Suprapubic skin (tissue), 4 donors: ENCODE measurements at regions not wholly inside any gene's neighbourhood (a gene's known extent, or its start where the extent isn't known, plus 50 kb on each side); places are given as distances from the start of the nearest gene placed in this dataset.

ENCODE experiments used
- DNase-seq, 2 donors: peaks; one replicate each; pipeline ENCODE4 v3.0.0-alpha.2; 2019; ENCODE audit warnings: low spot score in 2 of 2
- H3K27ac ChIP-seq: fragments of 200-600 bp; sonication (generic); one replicate; pipeline ENCODE4 v1.5.1; 2019
- H3K27me3 ChIP-seq: fragments of 200-600 bp; sonication (generic); one replicate; pipeline ENCODE4 v1.5.1; 2019
- H3K36me3 ChIP-seq: fragments of 200-600 bp; sonication (generic); one replicate; pipeline ENCODE4 v1.5.1; 2019
- H3K4me1 ChIP-seq: fragments of 200-600 bp; sonication (generic); one replicate; pipeline ENCODE4 v1.5.1; 2019
- H3K4me3 ChIP-seq: fragments of 200-600 bp; sonication (generic); one replicate; pipeline ENCODE4 v1.5.1; 2019; ENCODE audit warnings: mild to moderate bottlenecking
- H3K9me3 ChIP-seq: fragments of 200-600 bp; sonication (generic); one replicate; pipeline ENCODE4 v1.5.1; 2019
- EP300 ChIP-seq: sonication (generic); formaldehyde crosslinking; IDR thresholded peaks from one replicate; pipeline ENCODE4 v1.6.1; 2017; ENCODE audit warnings: antibody characterized with exemption
- POLR2A ChIP-seq, 2 donors: fragments of 450-650 bp; IDR thresholded peaks; one replicate each; pipeline ENCODE4 v1.6.1; 2017; ENCODE audit warnings: antibody characterized with exemption in 2 of 2, mild to moderate bottlenecking in 2 of 2, moderate library complexity in 2 of 2
- POLR2AphosphoS5 ChIP-seq, 3 donors: sonication (generic); formaldehyde crosslinking; IDR thresholded peaks; one replicate each; pipeline ENCODE4 v1.6.1; 2017; ENCODE audit warnings: antibody characterized with exemption in 3 of 3
- WGBS: methylation state at CpG from one replicate; pipeline ENCODE4 v1.1.5; 2018; 5-methylcytosine and 5-hydroxymethylcytosine counted together
- TF ChIP-seq, protein P1 (sequence below), 2 donors: fragments of 200-600 bp in 1 of 2; fragments of 450-650 bp in 1 of 2; sonication (generic) in 1 of 2; IDR thresholded peaks; one replicate each; pipeline ENCODE4 v1.5.1; 2016 to 2019; ENCODE audit warnings: antibody characterized with exemption in 2 of 2, mild to moderate bottlenecking in 1 of 2, moderate library complexity in 1 of 2

- H3K36me3 ChIP-seq, result no peaks in the 10 kb centered on the region
- H3K4me1 ChIP-seq, result peaks cover 3% of the 10 kb centered on the region
- no peak overlapping the region for H3K4me3 ChIP-seq
- no peak for DNase-seq
- no peak for TF ChIP-seq POLR2AphosphoS5 (IDR thresholded peaks at IDR 0.05)
- TF ChIP-seq, protein P1, sequence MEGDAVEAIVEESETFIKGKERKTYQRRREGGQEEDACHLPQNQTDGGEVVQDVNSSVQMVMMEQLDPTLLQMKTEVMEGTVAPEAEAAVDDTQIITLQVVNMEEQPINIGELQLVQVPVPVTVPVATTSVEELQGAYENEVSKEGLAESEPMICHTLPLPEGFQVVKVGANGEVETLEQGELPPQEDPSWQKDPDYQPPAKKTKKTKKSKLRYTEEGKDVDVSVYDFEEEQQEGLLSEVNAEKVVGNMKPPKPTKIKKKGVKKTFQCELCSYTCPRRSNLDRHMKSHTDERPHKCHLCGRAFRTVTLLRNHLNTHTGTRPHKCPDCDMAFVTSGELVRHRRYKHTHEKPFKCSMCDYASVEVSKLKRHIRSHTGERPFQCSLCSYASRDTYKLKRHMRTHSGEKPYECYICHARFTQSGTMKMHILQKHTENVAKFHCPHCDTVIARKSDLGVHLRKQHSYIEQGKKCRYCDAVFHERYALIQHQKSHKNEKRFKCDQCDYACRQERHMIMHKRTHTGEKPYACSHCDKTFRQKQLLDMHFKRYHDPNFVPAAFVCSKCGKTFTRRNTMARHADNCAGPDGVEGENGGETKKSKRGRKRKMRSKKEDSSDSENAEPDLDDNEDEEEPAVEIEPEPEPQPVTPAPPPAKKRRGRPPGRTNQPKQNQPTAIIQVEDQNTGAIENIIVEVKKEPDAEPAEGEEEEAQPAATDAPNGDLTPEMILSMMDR (IDR thresholded peaks at IDR 0.05), result no peak
- no peaks in the 10 kb centered on the region for H3K27me3 ChIP-seq
- no peak overlapping the region for H3K27ac ChIP-seq
- H3K9me3 ChIP-seq, result no peaks in the 10 kb centered on the region
Measured at GRCh38 chr7:43040461-43040860, 72.0 kb upstream of the HECW1 start.

- H3K9me3 ChIP-seq, result no peaks in the 10 kb centered on the region
- no peak for DNase-seq
- TF ChIP-seq, protein P1 (IDR thresholded peaks at IDR 0.05), result no peak
- TF ChIP-seq EP300 (no peak), POLR2AphosphoS5 (IDR thresholded peaks at IDR 0.05) (no peak), POLR2A (IDR thresholded peaks at IDR 0.05) (no peak)
- 76% methylated on average over 2 of the region's 2 CpGs for WGBS
- no peaks in the 10 kb centered on the region for H3K27me3 ChIP-seq
- H3K36me3 ChIP-seq, result no peaks in the 10 kb centered on the region
- H3K4me3 ChIP-seq, result no peak overlapping the region
- peaks cover 3% of the 10 kb centered on the region for H3K4me1 ChIP-seq
- H3K27ac ChIP-seq, result no peak overlapping the region
Measured at GRCh38 chr7:43041105-43041504, 71.3 kb upstream of the HECW1 start.

GRCh38 chr7:43041724-43042123, 70.7 kb upstream of the HECW1 start:
- TF ChIP-seq POLR2A (IDR thresholded peaks at IDR 0.05), result no peak
- no peak for TF ChIP-seq EP300
- no peak for DNase-seq
- peaks cover 3% of the 10 kb centered on the region for H3K4me1 ChIP-seq
- no peaks in the 10 kb centered on the region for H3K36me3 ChIP-seq
- no peaks in the 10 kb centered on the region for H3K9me3 ChIP-seq
- H3K4me3 ChIP-seq, result no peak overlapping the region
- H3K27ac ChIP-seq, result no peak overlapping the region
- peaks cover 3% of the 10 kb centered on the region for H3K27me3 ChIP-seq

- TF ChIP-seq POLR2AphosphoS5 (IDR thresholded peaks at IDR 0.05) (no peak), EP300 (no peak), POLR2A (IDR thresholded peaks at IDR 0.05) (no peak)
- TF ChIP-seq, protein P1 (IDR thresholded peaks at IDR 0.05), result no peak
- H3K9me3 ChIP-seq, result no peaks in the 10 kb centered on the region
- no peak overlapping the region for H3K27ac ChIP-seq
- no peak for DNase-seq
- H3K4me3 ChIP-seq, result no peak overlapping the region
- peaks cover 3% of the 10 kb centered on the region for H3K27me3 ChIP-seq
- no peaks in the 10 kb centered on the region for H3K36me3 ChIP-seq
- H3K4me1 ChIP-seq, result peaks cover 3% of the 10 kb centered on the region
- WGBS, result 71% methylated on average over 3 of the region's 3 CpGs
Measured at GRCh38 chr7:43042302-43042701, 70.1 kb upstream of the HECW1 start.

DNA sequence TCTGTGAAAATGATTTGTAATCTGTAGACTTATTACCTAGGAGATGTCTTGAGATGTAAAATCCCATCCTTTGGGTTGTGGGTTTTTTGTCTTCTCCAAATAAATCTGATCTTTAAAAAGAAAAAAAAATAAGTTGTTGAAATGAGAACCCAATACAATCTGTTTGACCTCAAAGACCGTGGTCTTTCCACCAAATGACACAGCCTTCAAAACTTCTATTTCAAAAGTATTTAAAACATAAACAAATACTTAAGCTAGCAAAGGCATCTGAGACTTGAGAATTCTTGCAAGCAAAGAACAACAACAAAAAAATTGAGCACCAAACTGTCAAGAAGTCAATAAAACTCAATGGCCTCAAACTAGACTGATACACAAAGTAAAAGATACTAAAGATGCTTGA, 67.9 kb upstream of the HECW1 start:
- DNase-seq, result no peak
- Histone ChIP-seq H3K27ac (no peak overlapping the region), H3K4me3 (no peak overlapping the region), H3K36me3 (no peaks in the 10 kb centered on the region), H3K4me1 (no peaks in the 10 kb centered on the region), H3K9me3 (peaks cover 5% of the 10 kb centered on the region), H3K27me3 (peaks cover 3% of the 10 kb centered on the region)
- WGBS, result 59% methylated on average over 1 of the region's 1 CpG
- TF ChIP-seq POLR2A (IDR thresholded peaks at IDR 0.05) (no peak), POLR2AphosphoS5 (IDR thresholded peaks at IDR 0.05) (no peak), EP300 (no peak)
- TF ChIP-seq, protein P1 (IDR thresholded peaks at IDR 0.05), result no peak

DNA sequence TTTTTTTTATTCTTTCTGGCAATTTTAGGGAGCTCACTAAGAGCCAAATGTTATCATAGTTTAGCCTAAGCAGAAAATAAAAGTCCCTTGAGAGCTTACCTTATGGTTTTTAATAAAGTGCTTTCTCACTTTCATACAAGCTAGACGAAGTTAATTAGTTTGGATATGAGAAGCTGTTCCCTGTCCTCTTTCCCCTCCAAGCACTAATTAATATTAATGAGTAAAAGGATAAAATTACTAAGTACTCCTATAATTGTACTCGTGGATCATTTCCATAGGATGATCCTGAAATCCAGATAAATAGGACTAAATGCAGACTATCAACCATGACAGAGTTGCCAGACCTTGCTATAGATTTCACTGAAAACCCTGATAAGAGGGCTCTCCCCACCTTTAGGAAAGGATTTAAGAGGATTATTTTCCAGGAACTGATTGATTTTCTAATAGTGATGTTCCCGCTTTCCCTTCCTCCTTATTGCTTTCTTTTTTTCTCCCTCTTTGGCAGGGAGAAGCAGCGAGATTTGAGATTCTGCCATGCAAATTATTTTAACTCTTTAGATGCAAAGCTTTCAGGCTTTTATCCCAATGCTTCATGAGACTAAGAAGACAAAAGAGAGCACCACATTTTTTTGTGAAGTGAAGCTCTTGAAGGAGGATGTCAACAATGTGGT, 58.3 kb upstream of the HECW1 start:
- H3K4me3 ChIP-seq, result no peak overlapping the region
- 22% methylated on average over 4 of the region's 4 CpGs for WGBS
- no peak for DNase-seq
- no peak overlapping the region for H3K27ac ChIP-seq
- peaks cover under 1% of the 10 kb centered on the region for H3K9me3 ChIP-seq
- no peaks in the 10 kb centered on the region for H3K27me3 ChIP-seq
- no peaks in the 10 kb centered on the region for H3K4me1 ChIP-seq
- TF ChIP-seq EP300, result no peak
- TF ChIP-seq POLR2AphosphoS5 (IDR thresholded peaks at IDR 0.05), result no peak
- TF ChIP-seq POLR2A (IDR thresholded peaks at IDR 0.05), result no peak
- TF ChIP-seq, protein P1 (IDR thresholded peaks at IDR 0.05), result no peak
- H3K36me3 ChIP-seq, result no peaks in the 10 kb centered on the region
